DMS53 treated with DMSO at 0.1 percent for 48 hours (cell line): ENCODE measurements at regions not wholly inside any gene's neighbourhood (a gene's known extent, or its start where the extent isn't known, plus 50 kb on each side); places are given as distances from the start of the nearest gene placed in this dataset.
A peak's percentile ranks its signal among the peaks of the same experiment; 100 is the strongest.

Experiments
- DNase-seq: peaks from one replicate; lab custom pipeline; 2025; ENCODE audit not compliant: unreplicated experiment; lab: John Stamatoyannopoulos, UW

- DNase-seq = no peak
Measured at GRCh38 chr12:75974323-75975187, 57.0 kb downstream of the PHLDA1 start.

- no peak for DNase-seq
Measured at GRCh38 chr12:75971253-75971652, 60.3 kb downstream of the PHLDA1 start.

GRCh38 chr12:75970310-75970709 is 61.3 kb downstream of the PHLDA1 start:
- DNase-seq = no peak

GRCh38 chr12:75969768-75970167 is 61.8 kb downstream of the PHLDA1 start:
- DNase-seq = no peak

- DNase-seq = no peak
Measured at GRCh38 chr12:75965661-75966060, 65.9 kb downstream of the PHLDA1 start.

GRCh38 chr12:75964150-75964549 is 67.4 kb downstream of the PHLDA1 start:
- DNase-seq = peak; percentile 63

- no peak for DNase-seq
Measured at GRCh38 chr12:75961878-75962277, 69.7 kb downstream of the PHLDA1 start.

- no peak for DNase-seq
Measured at GRCh38 chr12:75960954-75961661, 70.5 kb downstream of the PHLDA1 start.

- DNase-seq = peak; percentile 100
Measured at GRCh38 chr12:75960086-75960910, 71.3 kb downstream of the PHLDA1 start.

GRCh38 chr12:75959506-75959905 is 72.1 kb downstream of the PHLDA1 start:
- DNase-seq = no peak

GRCh38 chr12:75959060-75959459 is 72.5 kb downstream of the PHLDA1 start:
- DNase-seq = no peak

- DNase-seq = no peak
Measured at GRCh38 chr12:75955251-75955650, 76.3 kb downstream of the PHLDA1 start.

- no peak for DNase-seq
Measured at GRCh38 chr12:75954749-75955148, 76.8 kb downstream of the PHLDA1 start.

GRCh38 chr12:75954041-75954440 is 77.5 kb downstream of the PHLDA1 start:
- DNase-seq = peak; percentile 38

- no peak for DNase-seq
Measured at GRCh38 chr12:75953312-75953906, 78.2 kb downstream of the PHLDA1 start.

- DNase-seq = no peak
Measured at GRCh38 chr12:75951399-75952278, 79.9 kb downstream of the PHLDA1 start.

- no peak for DNase-seq
Measured at GRCh38 chr12:75947156-75947723, 84.3 kb downstream of the PHLDA1 start.

GRCh38 chr12:75945581-75945980 is 86.0 kb downstream of the PHLDA1 start:
- no peak for DNase-seq

GRCh38 chr12:75944905-75945432 is 86.6 kb downstream of the PHLDA1 start:
- no peak for DNase-seq
